Eye (tissue), 1 donor: ENCODE measurements at regions not wholly inside any gene's neighbourhood (a gene's known extent, or its start where the extent isn't known, plus 50 kb on each side); places are given as distances from the start of the nearest gene placed in this dataset.

Source experiments
- DNase-seq: peaks from one replicate; pipeline ENCODE4 v3.0.0-alpha.2; 2015

- no peak for DNase-seq
Measured at GRCh38 chr1:88275259-88275862, 408.7 kb upstream of the PKN2 start.

GRCh38 chr1:88276163-88276562 lies 407.9 kb upstream of the PKN2 start:
- DNase-seq: peak; percentile 20

GRCh38 chr1:88284066-88284465 lies 400.0 kb upstream of the PKN2 start:
- DNase-seq: no peak

GRCh38 chr1:88284666-88285366 lies 399.3 kb upstream of the PKN2 start:
- no peak for DNase-seq

- DNase-seq: no peak
Measured at GRCh38 chr1:88286716-88287115, 397.4 kb upstream of the PKN2 start.

- DNase-seq: no peak
Measured at GRCh38 chr1:88288571-88288970, 395.5 kb upstream of the PKN2 start.

- no peak for DNase-seq
Measured at GRCh38 chr1:88289401-88290102, 394.5 kb upstream of the PKN2 start.

- no peak for DNase-seq
Measured at GRCh38 chr1:88291611-88292354, 392.3 kb upstream of the PKN2 start.

GRCh38 chr1:88293691-88294190 lies 390.3 kb upstream of the PKN2 start:
- DNase-seq: no peak

- no peak for DNase-seq
Measured at GRCh38 chr1:88296227-88296626, 387.8 kb upstream of the PKN2 start.

- no peak for DNase-seq
Measured at GRCh38 chr1:88296642-88297041, 387.4 kb upstream of the PKN2 start.

GRCh38 chr1:88298506-88298905 lies 385.6 kb upstream of the PKN2 start:
- DNase-seq: no peak

- DNase-seq: no peak
Measured at GRCh38 chr1:88300752-88301263, 383.3 kb upstream of the PKN2 start.

- DNase-seq: peak; percentile 67
Measured at GRCh38 chr1:88302843-88303486, 381.1 kb upstream of the PKN2 start.

- DNase-seq: no peak
Measured at GRCh38 chr1:88311265-88311664, 372.8 kb upstream of the PKN2 start.

- DNase-seq: no peak
Measured at GRCh38 chr1:88311907-88312306, 372.2 kb upstream of the PKN2 start.

GRCh38 chr1:88317396-88317795 lies 366.7 kb upstream of the PKN2 start:
- DNase-seq: no peak

- DNase-seq: no peak
Measured at GRCh38 chr1:88318740-88319139, 365.3 kb upstream of the PKN2 start.

- DNase-seq: peak; percentile 41
Measured at GRCh38 chr1:88320291-88320690, 363.8 kb upstream of the PKN2 start.

GRCh38 chr1:88321706-88322105 lies 362.4 kb upstream of the PKN2 start:
- DNase-seq: peak; percentile 3

GRCh38 chr1:88324899-88325298 lies 359.2 kb upstream of the PKN2 start:
- no peak for DNase-seq
